WTC11 (cell line): ENCODE measurements at regions not wholly inside any gene's neighbourhood (a gene's known extent, or its start where the extent isn't known, plus 50 kb on each side); places are given as distances from the start of the nearest gene placed in this dataset.

Source experiments
- ATAC-seq: fragments of 200-7000 bp; cut with Tn5 transposase; 2 replicates; pipeline ENCODE4 v1.10.0; 2021; ENCODE audit warnings: mild to moderate bottlenecking, moderate library complexity
- CTCF ChIA-PET: fragments of 300-600 bp; sonication (Branson Sonifier 250); formaldehyde crosslinking; loops from one replicate; lab custom pipeline; 2021; ENCODE audit warnings: antibody characterized with exemption; lab: Charles Lee
- POLR2A ChIA-PET: fragments of 350-600 bp; sonication (Branson Sonifier 250); formaldehyde crosslinking; loops from one replicate; lab custom pipeline; 2021; ENCODE audit warnings: antibody characterized with exemption; lab: Charles Lee
- DNase-seq: peaks from one replicate; pipeline ENCODE4 v3.0.0; 2021; ENCODE audit warnings: low spot score
- H3K27ac Mint-ChIP-seq: 2 replicates; pipeline ENCODE4 v1.8.0; 2021; ENCODE audit warnings: mixed read lengths
- H3K27me3 Mint-ChIP-seq: 2 replicates; pipeline ENCODE4 v1.8.0; 2021; ENCODE audit warnings: low read depth, mild to moderate bottlenecking, moderate library complexity, mixed read lengths
- H3K36me3 Mint-ChIP-seq: 2 replicates; pipeline ENCODE4 v1.8.0; 2021; ENCODE audit warnings: mixed read lengths
- H3K4me1 Mint-ChIP-seq: 2 replicates; pipeline ENCODE4 v1.8.0; 2022; ENCODE audit warnings: mixed read lengths
- H3K4me3 Mint-ChIP-seq: 2 replicates; pipeline ENCODE4 v1.8.0; 2021; ENCODE audit warnings: mild to moderate bottlenecking, moderate library complexity, mixed read lengths
- H3K9me3 Mint-ChIP-seq: 2 replicates; pipeline ENCODE4 v1.8.0; 2021; ENCODE audit warnings: mixed read lengths
- AR ChIP-seq: fragments of 250-450 bp; sonication (Bioruptor Pico); IDR thresholded peaks from 2 replicates; pipeline ENCODE4 v1.9.0; 2021; ENCODE audit warnings: mild to moderate bottlenecking
- ATF1 ChIP-seq: sonication (generic); formaldehyde crosslinking; IDR thresholded peaks from 2 replicates; pipeline ENCODE4 v1.8.1; 2023; ENCODE audit warnings: mild to moderate bottlenecking, moderate library complexity, missing genetic modification reagents
- ATF3 ChIP-seq: sonication (generic); formaldehyde crosslinking; conservative IDR thresholded peaks from 2 replicates; pipeline ENCODE4 v1.8.1; 2022; ENCODE audit warnings: mild to moderate bottlenecking, missing genetic modification reagents
- E2F5 ChIP-seq: sonication (generic); formaldehyde crosslinking; IDR thresholded peaks from 2 replicates; pipeline ENCODE4 v1.8.1; 2022; ENCODE audit warnings: mild to moderate bottlenecking, moderate library complexity, missing genetic modification reagents
- ETV6 ChIP-seq: sonication (generic); formaldehyde crosslinking; IDR thresholded peaks from 2 replicates; pipeline ENCODE4 v1.8.1; 2022; ENCODE audit warnings: mild to moderate bottlenecking, missing genetic modification reagents
- FOXP4 ChIP-seq: sonication (generic); formaldehyde crosslinking; IDR thresholded peaks from 2 replicates; pipeline ENCODE4 v1.8.0; 2022; ENCODE audit warnings: mild to moderate bottlenecking, missing genetic modification reagents
- JUN ChIP-seq: sonication (generic); formaldehyde crosslinking; IDR thresholded peaks from 2 replicates; pipeline ENCODE4 v1.8.0; 2023; ENCODE audit warnings: mild to moderate bottlenecking, missing genetic modification reagents
- NFATC4 ChIP-seq: fragments of 250-450 bp; sonication (Bioruptor Pico); IDR thresholded peaks from 2 replicates; pipeline ENCODE4 v1.9.0; 2021; ENCODE audit warnings: mild to moderate bottlenecking
- NR1H2 ChIP-seq: sonication (generic); formaldehyde crosslinking; IDR thresholded peaks from 2 replicates; pipeline ENCODE4 v1.9.0; 2021; ENCODE audit warnings: mild to moderate bottlenecking, moderate library complexity, missing genetic modification reagents
- NR2C2 ChIP-seq: sonication (generic); formaldehyde crosslinking; IDR thresholded peaks from 2 replicates; pipeline ENCODE4 v1.8.0; 2022; ENCODE audit warnings: mild to moderate bottlenecking, missing genetic modification reagents
- NR3C1 ChIP-seq: sonication (generic); formaldehyde crosslinking; conservative IDR thresholded peaks from 2 replicates; pipeline ENCODE4 v1.8.1; 2023; ENCODE audit warnings: low read depth, mild to moderate bottlenecking, missing genetic modification reagents
- PRRX2 ChIP-seq: fragments of 250-450 bp; sonication (Bioruptor Pico); IDR thresholded peaks from 2 replicates; pipeline ENCODE4 v1.8.0; 2021; ENCODE audit warnings: mild to moderate bottlenecking
- SMAD4 ChIP-seq: sonication (generic); formaldehyde crosslinking; IDR thresholded peaks from 2 replicates; pipeline ENCODE4 v1.8.0; 2022; ENCODE audit warnings: mild to moderate bottlenecking, missing genetic modification reagents
- TP53 ChIP-seq: sonication (generic); formaldehyde crosslinking; IDR thresholded peaks from 2 replicates; pipeline ENCODE4 v1.8.1; 2023; ENCODE audit warnings: mild to moderate bottlenecking, missing genetic modification reagents
- ZBTB21 ChIP-seq: sonication (generic); formaldehyde crosslinking; IDR thresholded peaks from 2 replicates; pipeline ENCODE4 v1.8.1; 2023; ENCODE audit warnings: mild to moderate bottlenecking, missing genetic modification reagents, borderline replicate concordance
- ZNF263 ChIP-seq: sonication (generic); formaldehyde crosslinking; IDR thresholded peaks from 2 replicates; pipeline ENCODE4 v1.8.1; 2022; ENCODE audit warnings: low read depth, mild to moderate bottlenecking, moderate library complexity, missing genetic modification reagents
- ZNF281 ChIP-seq: sonication (generic); formaldehyde crosslinking; IDR thresholded peaks from 2 replicates; pipeline ENCODE4 v1.8.0; 2023; ENCODE audit warnings: mild to moderate bottlenecking, missing genetic modification reagents
- ZNF423 ChIP-seq: fragments of 250-450 bp; sonication (Bioruptor Pico); IDR thresholded peaks from 2 replicates; pipeline ENCODE4 v2.1.2; 2022; ENCODE audit warnings: mild to moderate bottlenecking, moderate library complexity
- ZNF425 ChIP-seq: fragments of 250-450 bp; sonication (Bioruptor Pico); conservative IDR thresholded peaks from 2 replicates; pipeline ENCODE4 v1.9.0; 2021; ENCODE audit warnings: mild to moderate bottlenecking
- ZSCAN18 ChIP-seq: fragments of 250-450 bp; sonication (Bioruptor Pico); IDR thresholded peaks from 2 replicates; pipeline ENCODE4 v2.1.2; 2022; ENCODE audit warnings: mild to moderate bottlenecking, moderate library complexity

GRCh38 chr7:119929891-119930290 lies 343.1 kb upstream of the KCND2 start:
- no peak for TF ChIP-seq JUN (CRISPR knock-in tag)
- TF ChIP-seq ZSCAN18 (CRISPR knock-in tag), result no peak
- no peak for TF ChIP-seq TP53
- no peak for TF ChIP-seq PRRX2
- no peak for TF ChIP-seq SMAD4
- no peak for TF ChIP-seq ZBTB21 (CRISPR knock-in tag)
- no peak for TF ChIP-seq AR (CRISPR knock-in tag)
- TF ChIP-seq ETV6 (CRISPR knock-in tag), result no peak
- TF ChIP-seq NFATC4 (CRISPR knock-in tag), result no peak
- TF ChIP-seq ZNF425 (CRISPR knock-in tag), result no peak
- TF ChIP-seq NR2C2 (CRISPR knock-in tag), result no peak
- TF ChIP-seq ATF1, result no peak
- TF ChIP-seq NR3C1 (CRISPR knock-in tag), result no peak
- TF ChIP-seq ZNF281 (CRISPR knock-in tag), result no peak
- TF ChIP-seq FOXP4 (CRISPR knock-in tag), result no peak
- no peak for TF ChIP-seq ATF3 (CRISPR knock-in tag)
- TF ChIP-seq E2F5, result no peak
- TF ChIP-seq ZNF263, result no peak
- TF ChIP-seq NR1H2, result no peak
- TF ChIP-seq ZNF423 (CRISPR knock-in tag), result no peak
- TF ChIP-seq, all 79 proteins: peak for 0
- no peak for DNase-seq
- H3K27me3 Mint-ChIP-seq, result no peaks in the 10 kb centered on the region
- POLR2A ChIA-PET, result no interaction called here
- H3K36me3 Mint-ChIP-seq, result peaks cover 2% of the 10 kb centered on the region; the same call in 1 of the 2 replicates
- ATAC-seq, result no peak
- peaks cover 27% of the 10 kb centered on the region for H3K9me3 Mint-ChIP-seq
- no peaks in the 10 kb centered on the region for H3K4me1 Mint-ChIP-seq
- H3K27ac Mint-ChIP-seq, result no peak overlapping the region
- CTCF ChIA-PET, result no interaction called here
- no peak overlapping the region for H3K4me3 Mint-ChIP-seq
